Mesenchymal stem cell (in vitro differentiated cells and primary cell): ENCODE measurements at regions not wholly inside any gene's neighbourhood (a gene's known extent, or its start where the extent isn't known, plus 50 kb on each side); places are given as distances from the start of the nearest gene placed in this dataset.

Experiments used
- DNase-seq: peaks from one replicate; pipeline ENCODE4 v3.0.0-alpha.2; 2013
- H2AFZ ChIP-seq: one replicate; pipeline ENCODE4 v1.6.1; 2013; ENCODE audit warnings: low read depth, mild to moderate bottlenecking, control low read depth, inconsistent platforms, low read length, moderate library complexity
- H2AK5ac ChIP-seq: 2 replicates; pipeline ENCODE4 v1.6.1; 2013; ENCODE audit warnings: low read length, moderate library complexity, mild to moderate bottlenecking, inconsistent platforms; ENCODE audit not compliant: severe bottlenecking
- H2BK120ac ChIP-seq: one replicate; pipeline ENCODE4 v1.6.1; 2013; ENCODE audit warnings: low read depth, mild to moderate bottlenecking, inconsistent platforms, low read length, moderate library complexity
- H2BK12ac ChIP-seq, 2 experiments: one replicate each; pipeline ENCODE4 v1.6.1; 2013; ENCODE audit warnings: inconsistent platforms in 2 of 2, low read length in 2 of 2, mild to moderate bottlenecking in 2 of 2, moderate library complexity in 2 of 2, control low read depth in 1 of 2
- H2BK15ac ChIP-seq: one replicate; pipeline ENCODE4 v1.6.1; 2013; ENCODE audit warnings: mild to moderate bottlenecking, low read depth, inconsistent platforms; ENCODE audit not compliant: poor library complexity, severe bottlenecking
- H2BK5ac ChIP-seq: 2 replicates; pipeline ENCODE4 v1.6.1; 2013; ENCODE audit warnings: low read depth, mild to moderate bottlenecking, low read length, control low read depth, inconsistent platforms; ENCODE audit not compliant: poor library complexity, severe bottlenecking
- H3K14ac ChIP-seq, 2 experiments: one replicate each; pipeline ENCODE4 v1.6.1; 2013; ENCODE audit warnings: inconsistent platforms in 2 of 2, low read length in 2 of 2, control low read depth in 1 of 2, mild to moderate bottlenecking in 1 of 2, moderate library complexity in 1 of 2
- H3K18ac ChIP-seq, 2 experiments: one replicate each; pipeline ENCODE4 v1.6.1; 2013; ENCODE audit warnings: inconsistent platforms in 2 of 2, low read length in 2 of 2, control low read depth in 1 of 2, low read depth in 1 of 2, mild to moderate bottlenecking in 1 of 2
- H3K23ac ChIP-seq, 2 experiments: one replicate each; pipeline ENCODE4 v1.6.1; 2013; ENCODE audit warnings: inconsistent platforms in 2 of 2, low read length in 2 of 2, mild to moderate bottlenecking in 2 of 2, moderate library complexity in 2 of 2, control low read depth in 1 of 2
- H3K27ac ChIP-seq: 2 replicates; pipeline ENCODE4 v1.5.1; 2013; ENCODE audit warnings: mild to moderate bottlenecking, moderate library complexity, low read length, control low read depth, inconsistent platforms; ENCODE audit not compliant: poor library complexity, severe bottlenecking
- H3K27me3 ChIP-seq, 2 experiments: 2 replicates each; pipeline versions ENCODE4 v1.6.1 to v1.7.0; 2013; ENCODE audit warnings: low read length in 2 of 2, mild to moderate bottlenecking in 2 of 2, moderate library complexity in 2 of 2, control low read depth in 1 of 2, inconsistent platforms in 1 of 2; ENCODE audit not compliant: control insufficient read depth in 1 of 2, insufficient read depth in 1 of 2
- H3K36me3 ChIP-seq, 2 experiments: 2 replicates each; pipeline versions ENCODE4 v1.6.1 to v1.7.0; 2013; ENCODE audit warnings: low read length in 2 of 2, control low read depth in 1 of 2, inconsistent platforms in 1 of 2, low read depth in 1 of 2, mild to moderate bottlenecking in 1 of 2; ENCODE audit not compliant: insufficient read depth in 2 of 2, control insufficient read depth in 1 of 2
- H3K4ac ChIP-seq, 2 experiments: one replicate each; pipeline ENCODE4 v1.6.1; 2013; ENCODE audit warnings: inconsistent platforms in 2 of 2, low read length in 2 of 2, mild to moderate bottlenecking in 2 of 2, moderate library complexity in 2 of 2, control low read depth in 1 of 2, low read depth in 1 of 2
- H3K4me1 ChIP-seq: 2 replicates; pipeline ENCODE4 v1.6.1; 2013; ENCODE audit warnings: low read depth, low read length, control low read depth; ENCODE audit not compliant: control insufficient read depth, insufficient read depth
- H3K4me2 ChIP-seq: 2 replicates; pipeline ENCODE4 v1.6.1; 2013; ENCODE audit warnings: low read length, mild to moderate bottlenecking, inconsistent platforms; ENCODE audit not compliant: poor library complexity, severe bottlenecking
- H3K4me3 ChIP-seq, 2 experiments: 2 replicates each; pipeline versions ENCODE4 v1.5.1 to v1.7.0; 2013; ENCODE audit warnings: low read length in 2 of 2, mild to moderate bottlenecking in 2 of 2, control low read depth in 1 of 2, low read depth in 1 of 2; ENCODE audit not compliant: insufficient read depth in 1 of 2
- H3K79me1 ChIP-seq: replicated peaks from 2 replicates; pipeline ENCODE4 v1.6.1; 2013; ENCODE audit warnings: mild to moderate bottlenecking, control low read depth, low read length, inconsistent platforms; ENCODE audit not compliant: poor library complexity, severe bottlenecking
- H3K9ac ChIP-seq: 2 replicates; pipeline ENCODE4 v1.7.0; 2013; ENCODE audit warnings: mild to moderate bottlenecking, low read length, moderate library complexity
- H3K9me3 ChIP-seq: 2 replicates; pipeline ENCODE4 v1.7.0; 2013; ENCODE audit warnings: mild to moderate bottlenecking, low read length; ENCODE audit not compliant: control insufficient read depth
- H4K8ac ChIP-seq: one replicate; pipeline ENCODE4 v1.6.1; 2013; ENCODE audit warnings: inconsistent platforms, mild to moderate bottlenecking, low read length, moderate library complexity
- H4K91ac ChIP-seq: one replicate; pipeline ENCODE4 v1.6.1; 2013; ENCODE audit warnings: mild to moderate bottlenecking, low read length, inconsistent platforms
- WGBS: methylation state at CpG from one replicate; pipeline ENCODE4 v1.1.7; 2013; ENCODE audit warnings: mixed read lengths; 5-methylcytosine and 5-hydroxymethylcytosine counted together

- Histone ChIP-seq H2AK5ac (no peak overlapping the region), H3K36me3 (no peaks in the 10 kb centered on the region), H2BK12ac (no peak overlapping the region), H2BK120ac (no peak overlapping the region), H2BK15ac (no peak overlapping the region), H3K27me3 (no peaks in the 10 kb centered on the region), H3K18ac (no peak overlapping the region), H3K9me3 (no peaks in the 10 kb centered on the region), H3K4me1 (no peaks in the 10 kb centered on the region), H3K9ac (no peak overlapping the region), H2AFZ (no peak overlapping the region), H3K14ac (no peak overlapping the region), H3K4ac (no peak overlapping the region), H2BK5ac (no peak overlapping the region), H3K79me1 (no peaks in the 10 kb centered on the region), H3K23ac (no peak overlapping the region), H4K91ac (no peak overlapping the region), H3K27ac (no peak overlapping the region), H4K8ac (no peak overlapping the region), H3K4me3 (no peak overlapping the region), H3K4me2 (no peak overlapping the region)
- no peak for DNase-seq
- WGBS = 87% methylated on average over 9 of the region's 9 CpGs
These were observed 344.2 kb downstream of the SHANK2 start for GRCh38 chr11:70908223-70908622.

DNA sequence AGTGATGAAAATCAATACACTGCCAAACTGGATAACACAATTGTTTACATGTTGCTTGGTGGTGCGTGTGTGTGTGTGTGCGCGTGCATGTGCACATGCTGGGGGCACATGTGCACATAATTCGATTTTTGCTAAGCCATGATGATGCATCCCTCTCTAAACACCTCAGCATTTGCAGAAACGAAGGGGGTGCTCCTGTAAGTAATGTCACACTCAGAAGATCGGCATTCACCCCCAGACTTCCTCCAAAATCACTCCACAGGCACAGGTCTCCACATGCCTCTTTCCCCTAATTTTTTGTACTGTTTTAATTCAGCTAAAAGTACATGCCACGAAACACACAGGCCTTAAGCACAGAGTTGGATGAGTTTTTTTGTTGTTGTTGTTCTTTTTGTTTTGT is 341.5 kb downstream of the SHANK2 start:
- DNase-seq = no peak
- H3K4me1 ChIP-seq = no peaks in the 10 kb centered on the region
- H3K36me3 ChIP-seq = no peaks in the 10 kb centered on the region
- H3K14ac ChIP-seq = no peak overlapping the region
- no peak overlapping the region for H2BK12ac ChIP-seq
- H2BK120ac ChIP-seq = no peak overlapping the region
- no peak overlapping the region for H4K8ac ChIP-seq
- no peak overlapping the region for H2AK5ac ChIP-seq
- no peak overlapping the region for H2BK5ac ChIP-seq
- no peak overlapping the region for H3K9ac ChIP-seq
- no peak overlapping the region for H3K27ac ChIP-seq
- H3K4me3 ChIP-seq = no peak overlapping the region
- no peaks in the 10 kb centered on the region for H3K9me3 ChIP-seq
- no peak overlapping the region for H3K4me2 ChIP-seq
- no peak overlapping the region for H3K18ac ChIP-seq
- peaks cover 0 to 5% of the 10 kb centered on the region in 2 experiments for H3K27me3 ChIP-seq
- H3K79me1 ChIP-seq = no peaks in the 10 kb centered on the region
- no peak overlapping the region for H2AFZ ChIP-seq
- H4K91ac ChIP-seq = no peak overlapping the region
- no peak overlapping the region for H3K23ac ChIP-seq
- no peak overlapping the region for H3K4ac ChIP-seq
- WGBS = 80% methylated on average over 7 of the region's 7 CpGs
- H2BK15ac ChIP-seq = no peak overlapping the region

GRCh38 chr11:70912226-70912840 is 340.0 kb downstream of the SHANK2 start:
- Histone ChIP-seq H3K23ac (no peak overlapping the region), H3K4ac (no peak overlapping the region)
- 65% methylated on average over 5 of the region's 11 CpGs for WGBS

DNA sequence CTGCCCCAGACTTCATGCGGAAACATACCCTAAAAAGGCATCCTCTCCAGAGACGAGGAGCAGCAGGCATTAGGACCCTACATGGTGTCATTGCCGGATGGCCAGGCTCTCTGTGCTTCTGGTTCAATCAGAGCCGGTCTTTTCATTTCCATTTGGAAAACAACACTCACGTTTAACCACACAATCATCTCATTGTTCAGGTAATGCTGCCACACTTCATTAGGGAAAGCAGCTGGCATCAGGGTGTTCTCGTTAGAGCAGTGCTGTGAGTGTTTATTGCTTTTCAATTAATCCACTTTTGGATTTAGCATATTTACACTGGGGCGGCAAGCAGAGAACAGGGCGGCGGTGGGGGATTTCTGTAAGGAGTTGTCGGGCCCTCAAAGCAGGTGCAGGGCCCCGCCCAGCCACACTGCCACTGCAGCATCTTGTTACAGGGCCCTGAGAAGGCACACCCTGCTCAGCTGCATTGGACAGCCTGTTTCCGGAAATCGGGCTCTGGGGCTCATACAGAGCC is 338.6 kb downstream of the SHANK2 start:
- H3K23ac ChIP-seq = no peak overlapping the region

More at GRCh38 chr11:70912226-70912840, 340.0 kb downstream of the SHANK2 start:
- H3K4me3 ChIP-seq = no peak overlapping the region
- DNase-seq = peak; percentile 20
- no peak overlapping the region for H2BK12ac ChIP-seq
- H3K9ac ChIP-seq = no peak overlapping the region
- H2BK120ac ChIP-seq = no peak overlapping the region
- H2AK5ac ChIP-seq = no peak overlapping the region
- H3K79me1 ChIP-seq = no peaks in the 10 kb centered on the region
- no peak overlapping the region for H4K91ac ChIP-seq
- no peaks in the 10 kb centered on the region for H3K9me3 ChIP-seq
- no peak overlapping the region for H3K27ac ChIP-seq
- no peak overlapping the region for H2AFZ ChIP-seq
- H3K4me1 ChIP-seq = no peaks in the 10 kb centered on the region
- no peaks in the 10 kb centered on the region for H3K36me3 ChIP-seq
- H2BK5ac ChIP-seq = no peak overlapping the region
- H3K14ac ChIP-seq = no peak overlapping the region
- peaks cover 0 to 5% of the 10 kb centered on the region in 2 experiments for H3K27me3 ChIP-seq
- no peak overlapping the region for H4K8ac ChIP-seq
- H3K18ac ChIP-seq = no peak overlapping the region
- no peak overlapping the region for H2BK15ac ChIP-seq
- no peak overlapping the region for H3K4me2 ChIP-seq

More for the DNA sequence above, 338.6 kb downstream of the SHANK2 start:
- Histone ChIP-seq H2BK12ac (no peak overlapping the region), H3K27ac (no peak overlapping the region), H4K91ac (no peak overlapping the region), H3K79me1 (no peaks in the 10 kb centered on the region), H3K14ac (no peak overlapping the region), H2AFZ (no peak overlapping the region), H2BK5ac (no peak overlapping the region), H4K8ac (no peak overlapping the region), H2BK15ac (no peak overlapping the region), H3K9ac (no peak overlapping the region), H3K9me3 (no peaks in the 10 kb centered on the region), H2AK5ac (no peak overlapping the region), H3K4ac (no peak overlapping the region), H3K18ac (no peak overlapping the region), H3K36me3 (no peaks in the 10 kb centered on the region), H3K4me2 (no peak overlapping the region), H3K27me3 (peaks cover 0 to 5% of the 10 kb centered on the region in 2 experiments), H3K4me1 (no peaks in the 10 kb centered on the region), H3K4me3 (no peak overlapping the region), H2BK120ac (no peak overlapping the region)
- no peak for DNase-seq
- 34% methylated on average over 13 of the region's 13 CpGs for WGBS
